HEK293 (cell line): ENCODE measurements at regions not wholly inside any gene's neighbourhood (a gene's known extent, or its start where the extent isn't known, plus 50 kb on each side); places are given as distances from the start of the nearest gene placed in this dataset.

Experiments
- CTCF ChIA-PET: fragments of 350-600 bp; formaldehyde crosslinking; extraction: SDS; loops from one replicate; lab custom pipeline; 2021; ENCODE audit warnings: antibody characterized with exemption; lab: Yijun Ruan, JAX
- POLR2A ChIA-PET: fragments of 300-600 bp; formaldehyde crosslinking; extraction: SDS; loops from one replicate; lab custom pipeline; 2020; ENCODE audit warnings: antibody characterized with exemption, inconsistent platforms; lab: Yijun Ruan, JAX
- H3K27ac ChIP-seq: fragments of 200-500 bp; sonication (Bioruptor generic); 2 replicates; pipeline ENCODE4 v1.5.1; 2014; ENCODE audit warnings: low read depth, low read length, control low read depth, inconsistent platforms; ENCODE audit errors: extremely low read depth
- H3K36me3 ChIP-seq, 2 experiments: fragments of 200-500 bp in 1 of 2; sonication (Bioruptor generic) in 1 of 2; 1 replicate in 1 of 2; 2 replicates in 1 of 2; pipeline ENCODE4 v1.5.1; 2014 to 2017; ENCODE audit warnings: inconsistent platforms in 2 of 2, low read length in 2 of 2; ENCODE audit not compliant: control insufficient read depth in 2 of 2, insufficient read depth in 1 of 2
- H3K4me1 ChIP-seq: fragments of 200-500 bp; sonication (Bioruptor generic); 2 replicates; pipeline ENCODE4 v1.5.1; 2014; ENCODE audit warnings: mild to moderate bottlenecking, low read length, inconsistent platforms; ENCODE audit not compliant: control insufficient read depth, insufficient read depth
- H3K4me3 ChIP-seq: 2 replicates; pipeline ENCODE4 v1.5.1; 2011; ENCODE audit warnings: low read depth, mild to moderate bottlenecking, control low read depth, low read length, moderate library complexity
- H3K9me3 ChIP-seq: fragments of 200-500 bp; sonication (Bioruptor generic); 2 replicates; pipeline ENCODE4 v1.5.1; 2014; ENCODE audit warnings: low read depth, low read length, inconsistent platforms; ENCODE audit not compliant: control insufficient read depth, insufficient read depth
- GLI4 ChIP-seq: fragments of 450-650 bp; formaldehyde crosslinking; IDR thresholded peaks from 2 replicates; pipeline ENCODE4 v1.5.1; 2016; ENCODE audit warnings: missing biosample characterization, missing genetic modification characterization
- HOXD13 ChIP-seq: sonication (generic); formaldehyde crosslinking; IDR thresholded peaks from 2 replicates; pipeline ENCODE4 v1.8.0; 2022; ENCODE audit warnings: missing genetic modification reagents, borderline replicate concordance
- OVOL3 ChIP-seq: fragments of 450-650 bp; formaldehyde crosslinking; IDR thresholded peaks from 2 replicates; pipeline ENCODE4 v1.5.1; 2016; ENCODE audit warnings: missing biosample characterization, missing genetic modification characterization
- ZBTB10 ChIP-seq: fragments of 450-650 bp; formaldehyde crosslinking; IDR thresholded peaks from 2 replicates; pipeline ENCODE4 v1.5.1; 2016; ENCODE audit warnings: missing biosample characterization, missing genetic modification characterization
- ZBTB49 ChIP-seq: fragments of 450-650 bp; formaldehyde crosslinking; IDR thresholded peaks from 2 replicates; pipeline ENCODE4 v1.5.1; 2016; ENCODE audit warnings: missing biosample characterization, missing genetic modification characterization, low read depth
- ZNF10 ChIP-seq: fragments of 450-650 bp; formaldehyde crosslinking; IDR thresholded peaks from 2 replicates; pipeline ENCODE4 v1.5.1; 2017; ENCODE audit warnings: missing biosample characterization, missing genetic modification characterization
- ZNF114 ChIP-seq: fragments of 450-650 bp; formaldehyde crosslinking; IDR thresholded peaks from 2 replicates; pipeline ENCODE4 v1.5.0; 2017; ENCODE audit warnings: missing biosample characterization, missing genetic modification characterization
- ZNF239 ChIP-seq: fragments of 450-650 bp; formaldehyde crosslinking; IDR thresholded peaks from 2 replicates; pipeline ENCODE4 v1.5.1; 2016; ENCODE audit warnings: missing biosample characterization, missing genetic modification characterization
- ZNF324 ChIP-seq: fragments of 450-650 bp; formaldehyde crosslinking; IDR thresholded peaks from 2 replicates; pipeline ENCODE4 v1.5.1; 2016; ENCODE audit warnings: missing biosample characterization, missing genetic modification characterization
- ZNF510 ChIP-seq: fragments of 450-650 bp; formaldehyde crosslinking; IDR thresholded peaks from 2 replicates; pipeline ENCODE4 v1.5.1; 2018; ENCODE audit warnings: mild to moderate bottlenecking, missing genetic modification characterization, missing biosample characterization; ENCODE audit not compliant: insufficient replicate concordance
- ZNF518A ChIP-seq: fragments of 450-650 bp; formaldehyde crosslinking; conservative IDR thresholded peaks from 2 replicates; pipeline ENCODE4 v1.5.1; 2016; ENCODE audit warnings: low read depth, missing biosample characterization, missing genetic modification characterization
- ZNF561 ChIP-seq: fragments of 450-650 bp; IDR thresholded peaks from 2 replicates; pipeline ENCODE4 v1.5.1; 2018; ENCODE audit warnings: missing biosample characterization, missing genetic modification characterization, borderline replicate concordance
- ZNF571 ChIP-seq: fragments of 450-650 bp; formaldehyde crosslinking; IDR thresholded peaks from 2 replicates; pipeline ENCODE4 v1.5.0; 2017; ENCODE audit warnings: missing biosample characterization, missing genetic modification characterization
- ZNF626 ChIP-seq: fragments of 450-650 bp; sonication (Bioruptor Pico); formaldehyde crosslinking; IDR thresholded peaks from 2 replicates; pipeline ENCODE4 v1.5.1; 2018; ENCODE audit warnings: missing biosample characterization, missing genetic modification characterization, inconsistent platforms
- ZNF768 ChIP-seq: fragments of 450-650 bp; formaldehyde crosslinking; IDR thresholded peaks from 2 replicates; pipeline ENCODE4 v1.5.1; 2018; ENCODE audit warnings: missing biosample characterization, mild to moderate bottlenecking, missing genetic modification characterization
- ZNF777 ChIP-seq: fragments of 450-650 bp; formaldehyde crosslinking; IDR thresholded peaks from 2 replicates; pipeline ENCODE4 v1.5.1; 2017; ENCODE audit warnings: missing biosample characterization, missing genetic modification characterization, borderline replicate concordance
- ZNF837 ChIP-seq: fragments of 450-650 bp; formaldehyde crosslinking; IDR thresholded peaks from 2 replicates; pipeline ENCODE4 v1.5.1; 2016; ENCODE audit warnings: missing biosample characterization, missing genetic modification characterization
- ZSCAN23 ChIP-seq: fragments of 450-650 bp; formaldehyde crosslinking; IDR thresholded peaks from 2 replicates; pipeline ENCODE4 v1.5.1; 2016; ENCODE audit warnings: missing biosample characterization, missing genetic modification characterization
- ZSCAN30 ChIP-seq: fragments of 450-650 bp; IDR thresholded peaks from 2 replicates; pipeline ENCODE4 v1.5.1; 2018; ENCODE audit warnings: missing biosample characterization, mild to moderate bottlenecking, missing genetic modification characterization, moderate library complexity
- ZXDB ChIP-seq: fragments of 450-650 bp; formaldehyde crosslinking; IDR thresholded peaks from 2 replicates; pipeline ENCODE4 v1.5.1; 2016; ENCODE audit warnings: missing biosample characterization, missing genetic modification characterization

- Histone ChIP-seq H3K4me3 (no peak overlapping the region), H3K36me3 (no peaks in the 10 kb centered on the region), H3K27ac (no peak overlapping the region)
- ChIA-PET CTCF (interaction anchor here (0.6 kb wide), 3 partner anchors 19 to 626 kb away, joined by 3 read pairs; no protein-coding TSS in a partner anchor), POLR2A (no interaction called here)
- no peak for TF ChIP-seq ZNF518A (tag by site-specific recombination)
- TF ChIP-seq ZNF10 (tag by site-specific recombination): no peak
- no peak for TF ChIP-seq ZNF777 (tag by site-specific recombination)
- no peak for TF ChIP-seq ZNF626 (tag by site-specific recombination)
- no peak for TF ChIP-seq ZXDB
- TF ChIP-seq ZSCAN30 (tag by site-specific recombination): no peak
- TF ChIP-seq ZNF324 (tag by site-specific recombination): no peak
- no peak for TF ChIP-seq GLI4 (tag by site-specific recombination)
- no peak for TF ChIP-seq ZNF510 (tag by site-specific recombination)
- TF ChIP-seq, all 188 proteins: peak for 0
- H3K4me1 ChIP-seq: no peaks in the 10 kb centered on the region
- H3K9me3 ChIP-seq: no peaks in the 10 kb centered on the region
Observed at GRCh38 chr5:89437450-89438435, 554.8 kb upstream of the MEF2C start.

GRCh38 chr5:89436464-89436863 lies 553.5 kb upstream of the MEF2C start:
- POLR2A ChIA-PET: no interaction called here
- H3K9me3 ChIP-seq: no peaks in the 10 kb centered on the region
- H3K36me3 ChIP-seq: no peaks in the 10 kb centered on the region
- CTCF ChIA-PET: interaction anchor here (0.5 kb wide), 1 partner anchor 9 kb away, joined by 4 read pairs; no protein-coding TSS in a partner anchor
- no peak overlapping the region for H3K27ac ChIP-seq
- H3K4me1 ChIP-seq: no peaks in the 10 kb centered on the region
- TF ChIP-seq ZSCAN23 (tag by site-specific recombination) (no peak), OVOL3 (tag by site-specific recombination) (no peak), ZNF510 (tag by site-specific recombination) (no peak), ZNF561 (tag by site-specific recombination) (no peak), ZNF768 (no peak), ZNF239 (tag by site-specific recombination) (no peak)
- TF ChIP-seq, all 188 proteins: peak for 0
- H3K4me3 ChIP-seq: no peak overlapping the region

GRCh38 chr5:89435347-89435746 lies 552.4 kb upstream of the MEF2C start:
- H3K27ac ChIP-seq: no peak overlapping the region
- no peaks in the 10 kb centered on the region for H3K36me3 ChIP-seq
- POLR2A ChIA-PET: no interaction called here
- TF ChIP-seq HOXD13 (no peak), ZBTB10 (tag by site-specific recombination) (no peak), ZNF571 (tag by site-specific recombination) (no peak), ZNF114 (no peak), ZNF837 (no peak), ZBTB49 (tag by site-specific recombination) (no peak)
- no peaks in the 10 kb centered on the region for H3K9me3 ChIP-seq
- CTCF ChIA-PET: no interaction called here
- no peak overlapping the region for H3K4me3 ChIP-seq
- H3K4me1 ChIP-seq: no peaks in the 10 kb centered on the region
